ENCODE measurements at regions not wholly inside any gene's neighbourhood (a gene's known extent, or its start where the extent isn't known, plus 50 kb on each side); places are given as distances from the start of the nearest gene placed in this dataset.

GRCh38 chr5:22986281-22986680, 133.1 kb upstream of the CDH12 start:
- TF ChIP-seq JUND (IDR thresholded peaks at IDR 0.05; ENCODE audit: low read depth) = no peak

GRCh38 chr5:22985446-22985845, 132.3 kb upstream of the CDH12 start:
- no peak for TF ChIP-seq JUND (IDR thresholded peaks at IDR 0.05; ENCODE audit: low read depth)
- in situ Hi-C loops (cut with HindIII; ENCODE audit: low pct_unique_long_range_greater_than_20kb, low sequenced_read_pairs) = no loop called here
- DNase-seq (ENCODE audit: low read depth in 1 of 2, low spot score in 1 of 2) = no peak

More at GRCh38 chr5:22986281-22986680, 133.1 kb upstream of the CDH12 start:
- no peak for DNase-seq (ENCODE audit: low read depth in 1 of 2, low spot score in 1 of 2)
- in situ Hi-C loops (cut with HindIII; ENCODE audit: low pct_unique_long_range_greater_than_20kb, low sequenced_read_pairs) = no loop called here

GRCh38 chr5:22970956-22971618, 117.9 kb upstream of the CDH12 start:
- in situ Hi-C loops (cut with HindIII; ENCODE audit: low pct_unique_long_range_greater_than_20kb, low sequenced_read_pairs) = no loop called here
- DNase-seq (ENCODE audit: low read depth in 1 of 2, low spot score in 1 of 2) = peak in 1 of 2 experiments; percentile 66

GRCh38 chr5:22970491-22970890, 117.3 kb upstream of the CDH12 start:
- in situ Hi-C loops (cut with HindIII; ENCODE audit: low pct_unique_long_range_greater_than_20kb, low sequenced_read_pairs) = no loop called here
- TF ChIP-seq JUND (IDR thresholded peaks at IDR 0.05; ENCODE audit: low read depth) = no peak
- DNase-seq (ENCODE audit: low read depth in 1 of 2, low spot score in 1 of 2) = no peak

More at GRCh38 chr5:22970956-22971618, 117.9 kb upstream of the CDH12 start:
- TF ChIP-seq JUND (IDR thresholded peaks at IDR 0.05; ENCODE audit: low read depth) = no peak

GRCh38 chr5:22968386-22968785, 115.2 kb upstream of the CDH12 start:
- DNase-seq (ENCODE audit: low read depth in 1 of 2, low spot score in 1 of 2) = no peak
- no peak for TF ChIP-seq JUND (IDR thresholded peaks at IDR 0.05; ENCODE audit: low read depth)
- in situ Hi-C loops (cut with HindIII; ENCODE audit: low pct_unique_long_range_greater_than_20kb, low sequenced_read_pairs) = no loop called here

- no peak for TF ChIP-seq JUND (IDR thresholded peaks at IDR 0.05; ENCODE audit: low read depth)
- in situ Hi-C loops (cut with HindIII; ENCODE audit: low pct_unique_long_range_greater_than_20kb, low sequenced_read_pairs) = no loop called here
- no peak for DNase-seq (ENCODE audit: low read depth in 1 of 2, low spot score in 1 of 2)
Measured at GRCh38 chr5:22965960-22966359, 112.8 kb upstream of the CDH12 start.

GRCh38 chr5:22964632-22965031, 111.5 kb upstream of the CDH12 start:
- in situ Hi-C loops (cut with HindIII; ENCODE audit: low pct_unique_long_range_greater_than_20kb, low sequenced_read_pairs) = no loop called here
- DNase-seq (ENCODE audit: low read depth in 1 of 2, low spot score in 1 of 2) = no peak
- no peak for TF ChIP-seq JUND (IDR thresholded peaks at IDR 0.05; ENCODE audit: low read depth)

- in situ Hi-C loops (cut with HindIII; ENCODE audit: low pct_unique_long_range_greater_than_20kb, low sequenced_read_pairs) = no loop called here
Measured at GRCh38 chr5:22958462-22959262, 105.5 kb upstream of the CDH12 start.

GRCh38 chr5:22947921-22948320, 94.8 kb upstream of the CDH12 start:
- no peak for DNase-seq (ENCODE audit: low read depth in 1 of 2, low spot score in 1 of 2)
- TF ChIP-seq JUND (IDR thresholded peaks at IDR 0.05; ENCODE audit: low read depth) = no peak
- in situ Hi-C loops (cut with HindIII; ENCODE audit: low pct_unique_long_range_greater_than_20kb, low sequenced_read_pairs) = no loop called here

More at GRCh38 chr5:22958462-22959262, 105.5 kb upstream of the CDH12 start:
- DNase-seq (ENCODE audit: low read depth in 1 of 2, low spot score in 1 of 2) = no peak
- TF ChIP-seq JUND (IDR thresholded peaks at IDR 0.05; ENCODE audit: low read depth) = no peak

GRCh38 chr5:22938362-22938761, 85.2 kb upstream of the CDH12 start:
- TF ChIP-seq JUND (IDR thresholded peaks at IDR 0.05; ENCODE audit: low read depth) = no peak
- in situ Hi-C loops (cut with HindIII; ENCODE audit: low pct_unique_long_range_greater_than_20kb, low sequenced_read_pairs) = no loop called here
- DNase-seq (ENCODE audit: low read depth in 1 of 2, low spot score in 1 of 2) = no peak

- in situ Hi-C loops (cut with HindIII; ENCODE audit: low pct_unique_long_range_greater_than_20kb, low sequenced_read_pairs) = no loop called here
- no peak for TF ChIP-seq JUND (IDR thresholded peaks at IDR 0.05; ENCODE audit: low read depth)
- no peak for DNase-seq (ENCODE audit: low read depth in 1 of 2, low spot score in 1 of 2)
Measured at GRCh38 chr5:22928821-22929482, 75.8 kb upstream of the CDH12 start.

- in situ Hi-C loops (cut with HindIII; ENCODE audit: low pct_unique_long_range_greater_than_20kb, low sequenced_read_pairs) = no loop called here
- no peak for DNase-seq (ENCODE audit: low read depth in 1 of 2, low spot score in 1 of 2)
- no peak for TF ChIP-seq JUND (IDR thresholded peaks at IDR 0.05; ENCODE audit: low read depth)
Measured at GRCh38 chr5:22926574-22926973, 73.4 kb upstream of the CDH12 start.

GRCh38 chr5:22918511-22918910, 65.4 kb upstream of the CDH12 start:
- no peak for DNase-seq (ENCODE audit: low read depth in 1 of 2, low spot score in 1 of 2)
- in situ Hi-C loops (cut with HindIII; ENCODE audit: low pct_unique_long_range_greater_than_20kb, low sequenced_read_pairs) = no loop called here
- TF ChIP-seq JUND (IDR thresholded peaks at IDR 0.05; ENCODE audit: low read depth) = no peak
